IPS-18c (cell line): ENCODE measurements at regions not wholly inside any gene's neighbourhood (a gene's known extent, or its start where the extent isn't known, plus 50 kb on each side); places are given as distances from the start of the nearest gene placed in this dataset.
"Not testable (repeated sequence)": the region's sequence is repeated elsewhere in the genome, so short reads cannot be mapped to it uniquely, and the experiment has no call there.

Experiments
- H3K4me3 ChIP-seq: 2 replicates; pipeline ENCODE4 v1.7.0; 2013; ENCODE audit warnings: low read depth, mild to moderate bottlenecking, low read length, moderate library complexity; ENCODE audit not compliant: insufficient read depth
- H3K9me3 ChIP-seq: one replicate; pipeline ENCODE4 v1.6.1; 2013; ENCODE audit warnings: mild to moderate bottlenecking, low read length, moderate library complexity; ENCODE audit not compliant: control insufficient read depth, insufficient read depth

DNA sequence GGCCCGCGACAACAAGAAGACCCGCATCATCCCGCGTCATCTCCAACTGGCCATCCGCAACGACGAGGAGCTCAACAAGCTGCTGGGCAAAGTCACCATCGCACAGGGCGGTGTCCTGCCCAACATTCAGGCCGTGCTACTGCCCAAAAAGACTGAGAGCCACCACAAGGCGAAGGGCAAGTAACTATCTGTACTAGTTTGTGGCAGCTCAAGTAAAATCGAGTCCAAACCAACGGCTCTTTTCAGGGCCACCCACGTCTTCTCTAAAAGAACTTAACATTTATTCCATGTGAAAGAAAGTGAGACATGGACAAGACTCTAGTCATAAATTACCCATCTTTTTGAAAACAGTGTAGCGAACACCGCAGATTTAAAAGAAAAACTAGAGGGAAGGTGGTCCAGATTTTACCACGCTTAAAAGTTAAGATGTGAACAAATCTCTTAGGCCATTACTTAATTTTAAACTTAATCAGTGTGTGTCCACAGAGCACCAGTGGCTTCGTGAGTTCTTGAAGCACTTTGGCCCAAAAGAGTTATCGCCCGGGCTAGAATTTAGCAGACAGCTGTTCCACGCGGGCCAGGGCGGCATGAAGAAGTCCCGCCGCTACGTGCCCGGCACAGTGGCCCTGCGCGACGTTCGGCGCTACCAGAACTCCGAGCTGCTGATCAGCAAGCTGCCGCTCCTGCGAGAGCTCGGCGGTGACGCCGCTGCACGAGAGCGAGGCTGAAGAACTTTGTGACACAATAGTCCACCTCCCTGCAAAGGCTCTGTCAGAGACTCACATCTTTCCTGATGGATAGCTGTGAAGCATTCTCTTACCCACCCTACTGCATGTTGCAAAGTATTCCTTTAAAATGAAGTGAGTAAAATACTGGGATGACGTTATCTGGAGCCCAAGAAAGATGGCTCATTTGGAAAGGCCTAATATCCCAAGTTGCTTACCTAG lies 113.9 kb upstream of the PRSS16 start:
- Histone ChIP-seq H3K4me3 (peak overlapping the region; percentile 81), H3K9me3 (no peaks in the 10 kb centered on the region)

GRCh38 chr6:27135087-27135657 lies 112.3 kb upstream of the PRSS16 start:
- no peaks in the 10 kb centered on the region for H3K9me3 ChIP-seq
- no peak overlapping the region for H3K4me3 ChIP-seq

DNA sequence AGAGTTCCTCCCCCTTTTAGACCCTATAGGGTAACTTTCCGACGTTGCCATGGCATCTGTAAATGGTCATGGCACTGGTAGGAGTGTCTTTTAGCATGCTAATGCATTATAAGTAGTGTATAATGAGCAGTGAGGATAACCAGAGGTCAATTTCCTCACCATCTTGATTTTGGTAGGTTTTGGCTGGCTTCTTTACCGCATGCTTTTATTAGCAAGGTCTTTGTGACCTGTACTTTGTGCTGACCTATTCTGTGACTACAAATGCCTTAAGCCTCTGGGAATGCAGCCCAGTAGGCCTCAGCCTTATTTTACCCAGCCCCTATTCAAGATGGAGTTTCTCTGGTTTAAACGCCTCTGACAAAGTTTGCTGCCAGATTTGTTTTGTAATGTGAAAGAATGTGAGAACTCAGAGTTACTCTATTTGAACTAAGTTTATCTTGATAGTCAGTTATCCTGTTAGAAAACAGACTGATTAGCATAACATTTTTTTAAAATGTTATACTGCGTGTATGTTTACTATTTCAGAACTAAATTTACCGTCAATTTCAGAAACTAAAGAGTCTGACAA lies 111.3 kb upstream of the PRSS16 start:
- Histone ChIP-seq H3K4me3 (no peak overlapping the region), H3K9me3 (no peaks in the 10 kb centered on the region)

DNA sequence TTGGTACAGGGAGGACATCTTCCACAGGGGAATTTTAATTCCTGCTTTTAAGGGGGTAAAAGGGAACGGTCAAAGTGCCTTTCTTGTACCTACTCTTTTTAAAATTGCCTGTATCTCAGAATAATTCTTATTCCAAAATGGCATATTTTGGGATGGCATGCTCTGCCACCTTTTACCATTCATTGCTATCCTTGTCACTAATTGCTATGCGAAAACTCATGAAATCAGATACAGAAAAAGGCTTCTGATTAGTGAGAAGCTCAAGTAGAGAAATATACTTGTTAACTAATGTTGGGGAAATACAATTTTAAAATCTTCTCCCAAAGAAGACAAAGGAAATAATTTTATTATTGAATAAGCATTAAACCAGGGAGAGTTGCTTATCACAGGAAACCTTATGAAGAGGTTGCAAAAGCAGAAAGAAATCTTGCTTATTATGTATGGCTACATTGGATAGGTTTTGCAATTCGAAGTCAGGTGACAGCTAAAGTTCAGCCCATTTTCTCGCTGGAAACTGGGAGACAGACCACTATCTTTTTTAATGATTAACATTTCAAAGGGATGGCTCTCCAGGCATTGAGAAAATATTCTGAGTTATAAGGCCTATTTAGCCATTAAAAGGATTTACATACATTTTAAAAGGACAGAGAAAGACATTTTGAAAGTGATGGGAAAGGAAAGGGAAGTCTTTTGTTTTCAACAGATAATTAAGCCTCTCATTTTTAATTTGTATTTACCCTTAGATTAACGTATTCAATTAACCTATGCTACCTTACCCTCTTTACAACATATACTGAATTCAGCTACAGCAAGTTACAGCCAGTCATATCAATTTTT lies 110.3 kb upstream of the PRSS16 start:
- Histone ChIP-seq H3K4me3 (no peak overlapping the region), H3K9me3 (no peaks in the 10 kb centered on the region)

DNA sequence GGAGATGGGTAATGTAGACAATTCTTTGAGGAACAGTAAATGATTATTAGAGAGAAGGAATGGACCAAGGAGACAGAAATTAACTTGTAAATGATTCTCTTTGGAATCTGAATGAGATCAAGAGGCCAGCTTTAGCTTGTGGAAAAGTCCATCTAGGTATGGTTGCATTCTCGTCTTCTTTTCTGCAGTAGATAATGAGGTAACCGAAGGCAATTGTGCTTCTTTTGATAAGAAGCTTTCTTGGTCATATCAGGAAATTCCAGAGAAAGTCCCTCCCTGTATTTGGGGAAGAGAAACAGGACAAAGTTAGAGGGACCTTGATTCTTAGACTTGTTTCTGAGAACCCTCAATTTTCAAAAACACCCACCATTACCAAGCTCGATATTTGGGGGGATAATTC lies 109.1 kb upstream of the PRSS16 start:
- Histone ChIP-seq H3K9me3 (no peaks in the 10 kb centered on the region), H3K4me3 (no peak overlapping the region)

- Histone ChIP-seq H3K4me3 (peak overlapping the region; percentile 63), H3K9me3 (no peaks in the 10 kb centered on the region)
These were observed 108.4 kb upstream of the PRSS16 start for GRCh38 chr6:27138837-27139755.

GRCh38 chr6:27139756-27140579 lies 107.5 kb upstream of the PRSS16 start:
- H3K4me3 ChIP-seq: peak overlapping the region; percentile 63

GRCh38 chr6:27140999-27141528 lies 106.4 kb upstream of the PRSS16 start:
- Histone ChIP-seq H3K9me3 (no peaks in the 10 kb centered on the region), H3K4me3 (peak overlapping the region; percentile 28; the same call in 1 of the 2 replicates)

More at GRCh38 chr6:27139756-27140579, 107.5 kb upstream of the PRSS16 start:
- no peaks in the 10 kb centered on the region for H3K9me3 ChIP-seq

DNA sequence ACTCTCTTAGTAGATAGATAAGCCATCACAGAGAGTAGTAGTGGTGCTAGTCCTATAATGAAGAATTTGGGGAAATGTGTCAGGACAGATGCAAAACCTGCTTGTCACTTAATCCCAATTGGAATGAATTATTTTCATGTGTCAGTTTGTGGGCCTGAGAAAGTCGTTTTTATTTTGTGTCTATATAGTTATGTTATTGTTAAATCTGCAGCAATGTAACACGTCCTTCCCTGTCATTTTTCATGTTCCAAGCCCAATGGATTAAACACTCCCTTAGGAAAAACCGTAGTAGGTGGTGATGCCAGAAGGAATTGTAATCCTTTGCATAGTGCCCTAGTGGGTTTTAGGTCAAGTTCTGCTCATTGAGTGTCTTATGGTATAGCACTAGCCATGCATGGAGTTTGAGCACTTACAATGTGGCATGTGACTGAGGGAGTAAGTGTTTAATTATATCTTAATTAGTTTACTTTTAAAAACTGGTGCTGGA lies 105.9 kb upstream of the PRSS16 start:
- Histone ChIP-seq H3K4me3 (no peak overlapping the region), H3K9me3 (no peaks in the 10 kb centered on the region)

DNA sequence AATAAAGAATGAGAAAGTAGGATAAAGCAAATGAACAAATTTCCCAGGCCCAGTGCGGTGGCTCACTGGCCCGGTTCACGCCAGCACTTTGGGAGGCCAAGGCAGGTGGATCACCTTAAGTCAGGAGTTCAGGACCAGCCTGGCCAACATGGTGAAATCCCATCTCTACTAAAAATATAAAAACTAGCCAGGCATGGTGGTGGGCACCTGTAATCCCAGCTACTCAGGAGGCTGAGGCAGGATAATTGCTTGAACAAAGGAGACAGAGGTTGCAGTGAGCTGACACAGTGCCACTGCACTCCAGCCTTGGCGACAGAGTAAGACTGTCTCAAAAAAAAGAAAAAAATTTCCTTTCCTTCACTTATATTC lies 104.5 kb upstream of the PRSS16 start:
- H3K4me3 ChIP-seq, H3K9me3 ChIP-seq: not testable (repeated sequence)

DNA sequence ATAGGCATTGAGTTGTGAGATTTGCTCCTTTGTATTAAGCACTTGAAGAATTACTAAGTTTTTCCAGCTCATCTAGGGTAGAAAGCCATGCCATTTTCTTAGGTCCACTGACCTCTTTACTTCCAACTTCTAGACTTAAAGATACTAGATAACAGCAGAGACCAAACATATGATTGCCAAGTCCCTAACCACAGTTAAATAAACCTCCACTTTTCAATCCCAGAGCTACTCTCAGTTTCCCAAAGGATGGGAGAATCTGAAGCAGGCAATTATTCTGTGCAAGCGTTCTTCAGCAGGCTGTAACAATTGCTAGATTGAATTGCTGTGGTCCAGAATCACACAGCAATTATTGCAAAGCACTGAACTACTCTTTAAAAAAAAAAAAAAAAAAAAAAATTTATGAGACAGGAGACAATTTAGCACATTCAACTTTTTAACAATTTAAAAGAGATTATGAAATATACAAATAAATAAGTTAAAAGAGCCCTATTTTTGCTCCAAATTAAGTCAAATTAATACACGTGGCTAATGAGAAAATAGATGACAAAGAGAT lies 104.0 kb upstream of the PRSS16 start:
- Histone ChIP-seq H3K4me3 (no peak overlapping the region), H3K9me3 (no peaks in the 10 kb centered on the region)

GRCh38 chr6:27144740-27145079 lies 102.8 kb upstream of the PRSS16 start:
- Histone ChIP-seq H3K4me3 (peak overlapping the region; percentile 45), H3K9me3 (no peaks in the 10 kb centered on the region)

GRCh38 chr6:27145731-27146455 lies 101.6 kb upstream of the PRSS16 start:
- H3K9me3 ChIP-seq: no peaks in the 10 kb centered on the region
- H3K4me3 ChIP-seq: peak overlapping the region; percentile 45

GRCh38 chr6:27146456-27146705 lies 101.1 kb upstream of the PRSS16 start:
- H3K4me3 ChIP-seq: peak overlapping the region; percentile 45
- H3K9me3 ChIP-seq: not testable (repeated sequence)
